HCT116 (cell line): ENCODE measurements at regions not wholly inside any gene's neighbourhood (a gene's known extent, or its start where the extent isn't known, plus 50 kb on each side); places are given as distances from the start of the nearest gene placed in this dataset.

Source experiments
- CBX3 ChIP-seq: IDR thresholded peaks from 2 replicates; pipeline ENCODE4 v1.6.1; 2012; ENCODE audit warnings: low read depth
- CEBPB ChIP-seq: IDR thresholded peaks from 2 replicates; pipeline ENCODE4 v1.6.1; 2012; ENCODE audit warnings: low read depth
- ELF1 ChIP-seq: IDR thresholded peaks from 2 replicates; pipeline ENCODE4 v1.6.1; 2012; ENCODE audit warnings: low read depth, borderline replicate concordance
- EZH2 ChIP-seq: fragments of 200-600 bp; sonication (generic); IDR thresholded peaks from 2 replicates; pipeline ENCODE4 v1.6.1; 2017; ENCODE audit warnings: antibody characterized with exemption, mixed run types
- EZH2phosphoT487 ChIP-seq: fragments of 200-600 bp; IDR thresholded peaks from 2 replicates; pipeline ENCODE4 v1.6.1; 2018; ENCODE audit warnings: antibody characterized with exemption, borderline replicate concordance
- POLR2A ChIP-seq: IDR thresholded peaks from 2 replicates; pipeline ENCODE4 v1.7.0; 2011; ENCODE audit warnings: borderline replicate concordance; ENCODE audit not compliant: insufficient read depth, insufficient read length; ENCODE audit errors: extremely low read depth
- POLR2AphosphoS5 ChIP-seq: IDR thresholded peaks from 2 replicates; pipeline ENCODE4 v1.6.1; 2011; ENCODE audit warnings: mild to moderate bottlenecking, low read depth, low read length, moderate library complexity
- TF ChIP-seq, protein P1 (sequence below), 3 experiments: fragments of 200-600 bp in 1 of 3; sonication (generic) in 1 of 3; IDR thresholded peaks in 2 of 3; conservative IDR thresholded peaks in 1 of 3; 2 replicates each; pipeline ENCODE4 v1.5.1; 2012 to 2017; ENCODE audit warnings: low read depth in 2 of 3, low read length in 2 of 3, antibody characterized with exemption in 1 of 3, borderline replicate concordance in 1 of 3, control low read depth in 1 of 3, mild to moderate bottlenecking in 1 of 3, mixed read lengths in 1 of 3, mixed run types in 1 of 3, moderate library complexity in 1 of 3; ENCODE audit not compliant: insufficient read depth in 1 of 3
- TF ChIP-seq, protein P2 (sequence below): IDR thresholded peaks from 2 replicates; pipeline ENCODE4 v1.6.1; 2012
- TF ChIP-seq, protein P3 (sequence below): IDR thresholded peaks from 2 replicates; pipeline ENCODE4 v1.6.1; 2012; ENCODE audit warnings: low read depth

DNA sequence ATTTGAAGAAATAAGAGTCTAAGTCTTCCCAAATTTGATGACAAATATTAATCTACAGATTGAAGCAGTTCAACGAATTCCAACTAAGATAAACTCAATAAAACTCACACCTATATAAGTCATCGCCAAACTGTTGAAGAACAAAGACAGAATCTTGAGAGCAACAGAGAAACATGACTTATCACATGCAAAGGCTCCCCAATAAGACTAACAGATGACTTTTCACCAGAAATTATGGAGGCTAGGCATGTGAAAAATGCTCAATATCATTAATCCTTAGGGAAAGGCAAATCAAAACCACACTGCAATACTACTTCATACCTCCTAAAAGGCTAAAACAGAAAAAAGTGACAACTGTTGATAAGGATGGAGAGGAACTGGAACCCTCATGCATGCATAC lies 517.6 kb upstream of the SUCLG2 start:
- TF ChIP-seq, protein P1, sequence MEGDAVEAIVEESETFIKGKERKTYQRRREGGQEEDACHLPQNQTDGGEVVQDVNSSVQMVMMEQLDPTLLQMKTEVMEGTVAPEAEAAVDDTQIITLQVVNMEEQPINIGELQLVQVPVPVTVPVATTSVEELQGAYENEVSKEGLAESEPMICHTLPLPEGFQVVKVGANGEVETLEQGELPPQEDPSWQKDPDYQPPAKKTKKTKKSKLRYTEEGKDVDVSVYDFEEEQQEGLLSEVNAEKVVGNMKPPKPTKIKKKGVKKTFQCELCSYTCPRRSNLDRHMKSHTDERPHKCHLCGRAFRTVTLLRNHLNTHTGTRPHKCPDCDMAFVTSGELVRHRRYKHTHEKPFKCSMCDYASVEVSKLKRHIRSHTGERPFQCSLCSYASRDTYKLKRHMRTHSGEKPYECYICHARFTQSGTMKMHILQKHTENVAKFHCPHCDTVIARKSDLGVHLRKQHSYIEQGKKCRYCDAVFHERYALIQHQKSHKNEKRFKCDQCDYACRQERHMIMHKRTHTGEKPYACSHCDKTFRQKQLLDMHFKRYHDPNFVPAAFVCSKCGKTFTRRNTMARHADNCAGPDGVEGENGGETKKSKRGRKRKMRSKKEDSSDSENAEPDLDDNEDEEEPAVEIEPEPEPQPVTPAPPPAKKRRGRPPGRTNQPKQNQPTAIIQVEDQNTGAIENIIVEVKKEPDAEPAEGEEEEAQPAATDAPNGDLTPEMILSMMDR (IDR thresholded peaks at IDR 0.05 in 2 of 3, conservative IDR thresholded peaks at IDR 0.05 in 1 of 3; ENCODE audit: borderline replicate concordance in 1 of 3, insufficient read depth in 1 of 3, low read depth in 2 of 3, low read length in 2 of 3): no peak
- TF ChIP-seq CEBPB (no peak), POLR2A (no peak), POLR2AphosphoS5 (no peak), CBX3 (no peak), EZH2phosphoT487 (no peak), EZH2 (no peak), ELF1 (no peak)
- TF ChIP-seq, protein P2, sequence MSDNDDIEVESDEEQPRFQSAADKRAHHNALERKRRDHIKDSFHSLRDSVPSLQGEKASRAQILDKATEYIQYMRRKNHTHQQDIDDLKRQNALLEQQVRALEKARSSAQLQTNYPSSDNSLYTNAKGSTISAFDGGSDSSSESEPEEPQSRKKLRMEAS: no peak
- TF ChIP-seq, protein P3, sequence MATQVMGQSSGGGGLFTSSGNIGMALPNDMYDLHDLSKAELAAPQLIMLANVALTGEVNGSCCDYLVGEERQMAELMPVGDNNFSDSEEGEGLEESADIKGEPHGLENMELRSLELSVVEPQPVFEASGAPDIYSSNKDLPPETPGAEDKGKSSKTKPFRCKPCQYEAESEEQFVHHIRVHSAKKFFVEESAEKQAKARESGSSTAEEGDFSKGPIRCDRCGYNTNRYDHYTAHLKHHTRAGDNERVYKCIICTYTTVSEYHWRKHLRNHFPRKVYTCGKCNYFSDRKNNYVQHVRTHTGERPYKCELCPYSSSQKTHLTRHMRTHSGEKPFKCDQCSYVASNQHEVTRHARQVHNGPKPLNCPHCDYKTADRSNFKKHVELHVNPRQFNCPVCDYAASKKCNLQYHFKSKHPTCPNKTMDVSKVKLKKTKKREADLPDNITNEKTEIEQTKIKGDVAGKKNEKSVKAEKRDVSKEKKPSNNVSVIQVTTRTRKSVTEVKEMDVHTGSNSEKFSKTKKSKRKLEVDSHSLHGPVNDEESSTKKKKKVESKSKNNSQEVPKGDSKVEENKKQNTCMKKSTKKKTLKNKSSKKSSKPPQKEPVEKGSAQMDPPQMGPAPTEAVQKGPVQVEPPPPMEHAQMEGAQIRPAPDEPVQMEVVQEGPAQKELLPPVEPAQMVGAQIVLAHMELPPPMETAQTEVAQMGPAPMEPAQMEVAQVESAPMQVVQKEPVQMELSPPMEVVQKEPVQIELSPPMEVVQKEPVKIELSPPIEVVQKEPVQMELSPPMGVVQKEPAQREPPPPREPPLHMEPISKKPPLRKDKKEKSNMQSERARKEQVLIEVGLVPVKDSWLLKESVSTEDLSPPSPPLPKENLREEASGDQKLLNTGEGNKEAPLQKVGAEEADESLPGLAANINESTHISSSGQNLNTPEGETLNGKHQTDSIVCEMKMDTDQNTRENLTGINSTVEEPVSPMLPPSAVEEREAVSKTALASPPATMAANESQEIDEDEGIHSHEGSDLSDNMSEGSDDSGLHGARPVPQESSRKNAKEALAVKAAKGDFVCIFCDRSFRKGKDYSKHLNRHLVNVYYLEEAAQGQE: no peak
